ENCODE measurements at regions not wholly inside any gene's neighbourhood (a gene's known extent, or its start where the extent isn't known, plus 50 kb on each side); places are given as distances from the start of the nearest gene placed in this dataset.

DNA sequence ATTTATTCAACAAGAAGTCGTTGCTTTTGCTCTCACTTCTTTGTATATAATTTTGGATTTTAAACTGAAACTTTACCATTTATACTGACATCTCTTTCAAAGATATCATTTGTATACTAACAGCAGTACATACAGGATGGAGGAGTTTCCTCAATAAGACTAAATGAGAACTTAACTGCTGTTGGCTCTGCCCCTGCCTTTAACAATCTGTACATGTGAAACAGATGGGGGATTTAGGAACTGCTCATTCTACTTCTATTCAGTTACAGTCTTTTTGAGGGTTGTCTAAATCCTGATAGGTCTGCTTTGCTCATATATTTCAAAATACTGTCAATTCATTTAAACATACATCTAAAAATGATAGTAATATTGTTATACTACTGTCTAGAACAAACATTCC, 663.2 kb downstream of the ADGRL2 start:
- Histone ChIP-seq H3K9me3 (no peaks in the 10 kb centered on the region), H3K36me3 (no peaks in the 10 kb centered on the region), H3K27me3 (no peaks in the 10 kb centered on the region), H3K4me1 (no peaks in the 10 kb centered on the region), H3K4me3 (no peak overlapping the region), H3K27ac (no peak overlapping the region)
- DNase-seq: no peak
- intact Hi-C loops (cut with DNase I; ENCODE audit: low total_unique reads): no loop called here
- TF ChIP-seq, protein P1, sequence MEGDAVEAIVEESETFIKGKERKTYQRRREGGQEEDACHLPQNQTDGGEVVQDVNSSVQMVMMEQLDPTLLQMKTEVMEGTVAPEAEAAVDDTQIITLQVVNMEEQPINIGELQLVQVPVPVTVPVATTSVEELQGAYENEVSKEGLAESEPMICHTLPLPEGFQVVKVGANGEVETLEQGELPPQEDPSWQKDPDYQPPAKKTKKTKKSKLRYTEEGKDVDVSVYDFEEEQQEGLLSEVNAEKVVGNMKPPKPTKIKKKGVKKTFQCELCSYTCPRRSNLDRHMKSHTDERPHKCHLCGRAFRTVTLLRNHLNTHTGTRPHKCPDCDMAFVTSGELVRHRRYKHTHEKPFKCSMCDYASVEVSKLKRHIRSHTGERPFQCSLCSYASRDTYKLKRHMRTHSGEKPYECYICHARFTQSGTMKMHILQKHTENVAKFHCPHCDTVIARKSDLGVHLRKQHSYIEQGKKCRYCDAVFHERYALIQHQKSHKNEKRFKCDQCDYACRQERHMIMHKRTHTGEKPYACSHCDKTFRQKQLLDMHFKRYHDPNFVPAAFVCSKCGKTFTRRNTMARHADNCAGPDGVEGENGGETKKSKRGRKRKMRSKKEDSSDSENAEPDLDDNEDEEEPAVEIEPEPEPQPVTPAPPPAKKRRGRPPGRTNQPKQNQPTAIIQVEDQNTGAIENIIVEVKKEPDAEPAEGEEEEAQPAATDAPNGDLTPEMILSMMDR (IDR thresholded peaks at IDR 0.05): no peak
- no peak for TF ChIP-seq POLR2A (IDR thresholded peaks at IDR 0.05)

DNA sequence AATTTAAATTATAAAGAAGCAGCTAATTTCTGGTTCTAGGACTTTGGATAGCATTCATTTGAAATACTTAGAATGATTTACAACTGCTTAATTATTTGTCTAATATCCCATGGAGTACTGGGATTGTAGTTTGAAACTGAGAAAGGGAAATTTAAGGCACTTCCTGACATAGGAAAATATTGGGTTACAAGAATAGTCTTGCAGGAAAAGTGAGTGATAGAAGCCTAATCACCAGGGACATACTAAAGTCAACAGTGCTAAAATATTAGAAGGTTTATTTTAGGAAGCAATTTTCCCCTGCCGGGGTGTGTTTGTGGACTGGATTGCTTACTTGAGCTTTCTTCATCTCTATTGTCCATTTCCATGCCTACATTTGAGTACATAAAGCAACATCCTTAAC, 661.6 kb downstream of the ADGRL2 start:
- Histone ChIP-seq H3K4me3 (no peak overlapping the region), H3K27me3 (no peaks in the 10 kb centered on the region), H3K9me3 (no peaks in the 10 kb centered on the region), H3K4me1 (no peaks in the 10 kb centered on the region), H3K27ac (no peak overlapping the region), H3K36me3 (no peaks in the 10 kb centered on the region)
- TF ChIP-seq POLR2A (IDR thresholded peaks at IDR 0.05): no peak
- TF ChIP-seq, protein P1 (IDR thresholded peaks at IDR 0.05): no peak
- intact Hi-C loops (cut with DNase I; ENCODE audit: low total_unique reads): no loop called here
- no peak for DNase-seq

DNA sequence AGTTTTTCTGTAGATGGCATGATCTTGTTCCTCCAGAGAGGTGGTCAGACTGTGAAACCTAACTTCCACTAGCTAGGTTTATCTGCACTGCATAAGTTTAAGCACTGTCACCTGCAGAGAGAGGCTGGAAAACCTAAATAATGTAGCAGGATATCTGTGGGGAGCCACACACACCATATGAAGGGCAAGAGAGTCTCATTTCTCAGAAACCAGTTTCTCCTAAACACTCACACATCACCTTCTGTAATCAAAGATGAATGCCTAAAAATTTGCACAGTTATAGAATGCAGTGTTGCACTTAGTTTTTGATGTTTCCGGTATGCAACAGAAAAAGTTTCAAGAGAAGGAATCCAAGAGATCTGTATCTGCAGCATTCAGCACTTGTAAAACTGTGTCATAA, 654.6 kb downstream of the ADGRL2 start:
- no peak for DNase-seq
- no peak for TF ChIP-seq POLR2A (IDR thresholded peaks at IDR 0.05)
- TF ChIP-seq, protein P1 (IDR thresholded peaks at IDR 0.05): no peak
- H3K27ac ChIP-seq: no peak overlapping the region
- intact Hi-C loops (cut with DNase I; ENCODE audit: low total_unique reads): no loop called here
- H3K27me3 ChIP-seq: no peaks in the 10 kb centered on the region
- no peaks in the 10 kb centered on the region for H3K9me3 ChIP-seq
- H3K36me3 ChIP-seq: no peaks in the 10 kb centered on the region
- H3K4me3 ChIP-seq: no peak overlapping the region
- H3K4me1 ChIP-seq: no peaks in the 10 kb centered on the region

DNA sequence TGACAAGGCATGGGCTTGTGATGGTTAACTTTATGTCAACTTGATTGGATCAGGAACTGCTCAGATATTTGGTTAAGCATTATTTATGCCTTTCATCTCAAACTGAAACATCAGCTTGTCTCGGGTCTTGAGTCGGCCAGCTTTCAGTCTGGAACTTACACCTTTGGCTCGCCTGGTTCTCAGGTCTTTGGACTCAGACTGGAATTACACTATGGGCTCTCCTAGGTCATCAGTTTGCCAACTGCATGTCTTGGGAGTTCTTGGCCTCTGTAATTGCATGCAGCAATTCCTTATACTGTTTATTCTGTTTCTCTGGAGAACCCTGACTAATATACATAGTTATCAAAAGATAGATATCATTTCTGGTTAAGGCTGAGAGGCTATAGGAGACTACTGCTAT, 653.7 kb downstream of the ADGRL2 start:
- H3K4me1 ChIP-seq: no peaks in the 10 kb centered on the region
- no peaks in the 10 kb centered on the region for H3K9me3 ChIP-seq
- no peak overlapping the region for H3K27ac ChIP-seq
- H3K27me3 ChIP-seq: no peaks in the 10 kb centered on the region
- intact Hi-C loops (cut with DNase I; ENCODE audit: low total_unique reads): no loop called here
- no peaks in the 10 kb centered on the region for H3K36me3 ChIP-seq
- no peak for TF ChIP-seq POLR2A (IDR thresholded peaks at IDR 0.05)
- TF ChIP-seq, protein P1 (IDR thresholded peaks at IDR 0.05): no peak
- no peak overlapping the region for H3K4me3 ChIP-seq
- DNase-seq: no peak

DNA sequence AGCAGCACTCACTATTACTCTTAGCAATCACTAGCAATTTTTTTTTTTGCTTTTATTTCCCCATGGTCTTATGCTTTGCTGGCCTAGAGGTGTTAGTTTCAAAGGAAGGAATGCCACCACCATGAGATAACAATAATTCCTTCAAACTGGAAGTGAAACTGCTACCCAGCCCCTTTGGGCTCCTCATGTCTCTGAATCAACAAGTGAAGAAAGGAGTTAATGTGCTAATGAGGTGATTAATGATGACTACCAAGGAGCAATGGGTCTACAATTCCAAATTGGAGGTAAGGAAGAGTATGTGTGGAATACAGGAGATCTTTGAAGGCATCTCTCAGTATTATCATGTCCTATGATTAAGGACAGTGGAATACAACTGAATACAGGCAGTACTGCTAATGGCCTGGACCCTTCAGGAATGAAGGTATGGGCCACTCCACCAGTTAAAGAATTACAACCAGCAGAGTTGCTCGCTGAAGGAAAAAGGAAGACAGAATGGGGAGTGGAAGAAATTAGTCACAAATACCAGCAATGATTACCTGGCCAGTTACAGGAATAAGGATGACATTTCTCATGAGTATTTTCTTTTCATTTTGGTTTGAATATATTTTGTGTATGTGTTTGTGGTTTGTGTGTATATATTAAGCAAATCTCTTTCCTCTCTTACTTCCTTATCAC, 652.9 kb downstream of the ADGRL2 start:
- no peaks in the 10 kb centered on the region for H3K27me3 ChIP-seq
- H3K27ac ChIP-seq: no peak overlapping the region
- DNase-seq: no peak
- no peaks in the 10 kb centered on the region for H3K36me3 ChIP-seq
- H3K4me3 ChIP-seq: no peak overlapping the region
- no peaks in the 10 kb centered on the region for H3K9me3 ChIP-seq
- TF ChIP-seq POLR2A (IDR thresholded peaks at IDR 0.05): no peak
- TF ChIP-seq, protein P1 (IDR thresholded peaks at IDR 0.05): no peak
- intact Hi-C loops (cut with DNase I; ENCODE audit: low total_unique reads): no loop called here
- H3K4me1 ChIP-seq: no peaks in the 10 kb centered on the region

All from uterus (tissue), 3 donors.